ENCODE measurements at regions not wholly inside any gene's neighbourhood (a gene's known extent, or its start where the extent isn't known, plus 50 kb on each side); places are given as distances from the start of the nearest gene placed in this dataset.

- TF ChIP-seq CTCF (conservative IDR thresholded peaks at IDR 0.05; ENCODE audit: low read depth, low read length) = no peak
- H3K4me3 ChIP-seq (ENCODE audit: low read length) = no peak overlapping the region
- DNase-seq (ENCODE audit: low read depth) = no peak
Measured at GRCh38 chr18:45560870-45561269, 54.4 kb upstream of the SLC14A2 start.

- no peak for DNase-seq (ENCODE audit: low read depth)
- TF ChIP-seq CTCF (conservative IDR thresholded peaks at IDR 0.05; ENCODE audit: low read depth, low read length) = no peak
Measured at GRCh38 chr18:45562567-45563479, 52.5 kb upstream of the SLC14A2 start.

GRCh38 chr18:45565280-45565970 lies 49.9 kb upstream of the SLC14A2 start:
- TF ChIP-seq CTCF (conservative IDR thresholded peaks at IDR 0.05; ENCODE audit: low read depth, low read length) = no peak
- DNase-seq (ENCODE audit: low read depth) = no peak
- H3K4me3 ChIP-seq (ENCODE audit: low read length) = no peak overlapping the region

More at GRCh38 chr18:45562567-45563479, 52.5 kb upstream of the SLC14A2 start:
- H3K4me3 ChIP-seq (ENCODE audit: low read length) = no peak overlapping the region
